Glutamatergic neuron (in vitro differentiated cells): ENCODE measurements at regions not wholly inside any gene's neighbourhood (a gene's known extent, or its start where the extent isn't known, plus 50 kb on each side); places are given as distances from the start of the nearest gene placed in this dataset.

Experiments
- DNase-seq: peaks from one replicate; pipeline ENCODE4 v3.0.0; 2022
- H3K27ac Mint-ChIP-seq: one replicate; pipeline ENCODE4 v1.8.0; 2020; ENCODE audit warnings: mild to moderate bottlenecking, mixed read lengths, inconsistent platforms; ENCODE audit not compliant: unreplicated experiment
- H3K27me3 Mint-ChIP-seq: one replicate; pipeline ENCODE4 v1.8.0; 2020; ENCODE audit warnings: mild to moderate bottlenecking, moderate library complexity, mixed read lengths, inconsistent platforms; ENCODE audit not compliant: unreplicated experiment
- H3K36me3 Mint-ChIP-seq: one replicate; pipeline ENCODE4 v1.8.0; 2020; ENCODE audit warnings: mild to moderate bottlenecking, mixed read lengths, inconsistent platforms; ENCODE audit not compliant: unreplicated experiment
- H3K4me1 Mint-ChIP-seq: one replicate; pipeline ENCODE4 v1.8.0; 2020; ENCODE audit warnings: mild to moderate bottlenecking, low read depth, mixed read lengths, inconsistent platforms; ENCODE audit not compliant: unreplicated experiment
- H3K4me3 Mint-ChIP-seq: one replicate; pipeline ENCODE4 v1.8.0; 2020; ENCODE audit warnings: mild to moderate bottlenecking, mixed read lengths, inconsistent platforms; ENCODE audit not compliant: unreplicated experiment
- H3K9me3 Mint-ChIP-seq: one replicate; pipeline ENCODE4 v1.8.0; 2020; ENCODE audit warnings: mild to moderate bottlenecking, moderate library complexity, mixed read lengths, inconsistent platforms; ENCODE audit not compliant: unreplicated experiment
- TF ChIP-seq, protein P1 (sequence below): fragments of 200-600 bp; sonication (generic); IDR thresholded peaks from one replicate; pipeline ENCODE4 v1.5.0; 2021; ENCODE audit not compliant: partially characterized antibody, unreplicated experiment

DNA sequence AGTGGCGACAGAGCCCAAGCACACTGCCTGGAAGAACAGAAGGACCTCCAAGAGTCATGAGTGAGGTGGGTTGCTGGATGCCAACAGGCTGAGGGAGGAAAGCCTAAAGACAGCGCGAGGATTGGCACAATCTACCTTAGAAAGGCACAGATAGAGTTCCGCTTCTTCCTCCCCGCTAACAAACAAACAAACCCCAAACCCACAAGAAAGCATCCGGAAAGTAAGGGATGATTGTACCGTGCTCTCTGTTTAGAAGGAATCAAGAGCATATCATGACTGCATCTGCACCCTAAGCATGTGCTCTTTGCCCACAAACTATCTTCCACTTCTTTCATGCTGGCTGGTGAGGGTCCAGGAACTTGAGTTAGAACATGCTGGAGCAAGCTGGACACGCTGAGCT lies 233.0 kb upstream of the KLF12 start:
- Mint-ChIP-seq H3K27me3 (peaks cover 3% of the 10 kb centered on the region), H3K27ac (no peak overlapping the region), H3K36me3 (no peaks in the 10 kb centered on the region), H3K4me3 (no peak overlapping the region), H3K9me3 (no peaks in the 10 kb centered on the region), H3K4me1 (peaks cover 2% of the 10 kb centered on the region)
- DNase-seq = no peak
- TF ChIP-seq, protein P1, sequence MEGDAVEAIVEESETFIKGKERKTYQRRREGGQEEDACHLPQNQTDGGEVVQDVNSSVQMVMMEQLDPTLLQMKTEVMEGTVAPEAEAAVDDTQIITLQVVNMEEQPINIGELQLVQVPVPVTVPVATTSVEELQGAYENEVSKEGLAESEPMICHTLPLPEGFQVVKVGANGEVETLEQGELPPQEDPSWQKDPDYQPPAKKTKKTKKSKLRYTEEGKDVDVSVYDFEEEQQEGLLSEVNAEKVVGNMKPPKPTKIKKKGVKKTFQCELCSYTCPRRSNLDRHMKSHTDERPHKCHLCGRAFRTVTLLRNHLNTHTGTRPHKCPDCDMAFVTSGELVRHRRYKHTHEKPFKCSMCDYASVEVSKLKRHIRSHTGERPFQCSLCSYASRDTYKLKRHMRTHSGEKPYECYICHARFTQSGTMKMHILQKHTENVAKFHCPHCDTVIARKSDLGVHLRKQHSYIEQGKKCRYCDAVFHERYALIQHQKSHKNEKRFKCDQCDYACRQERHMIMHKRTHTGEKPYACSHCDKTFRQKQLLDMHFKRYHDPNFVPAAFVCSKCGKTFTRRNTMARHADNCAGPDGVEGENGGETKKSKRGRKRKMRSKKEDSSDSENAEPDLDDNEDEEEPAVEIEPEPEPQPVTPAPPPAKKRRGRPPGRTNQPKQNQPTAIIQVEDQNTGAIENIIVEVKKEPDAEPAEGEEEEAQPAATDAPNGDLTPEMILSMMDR = no peak

DNA sequence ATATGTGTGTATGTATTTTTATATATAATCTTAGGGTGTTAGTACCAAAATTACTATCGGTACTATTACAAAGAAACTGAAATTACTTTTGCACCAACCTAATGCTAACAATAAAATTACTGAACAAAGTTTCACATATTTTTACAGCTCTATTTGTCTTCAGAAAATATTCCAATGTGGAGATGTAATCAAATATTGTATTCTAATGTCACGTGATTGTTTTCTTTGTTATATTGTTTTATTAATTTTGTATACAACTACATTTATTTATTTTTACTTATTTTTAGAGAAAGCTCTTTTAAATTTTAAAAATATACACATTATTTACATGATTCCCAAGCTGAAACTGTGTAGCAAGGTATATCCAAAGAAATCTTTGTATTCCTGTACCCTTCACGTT lies 227.1 kb upstream of the KLF12 start:
- TF ChIP-seq, protein P1 = no peak
- Mint-ChIP-seq H3K9me3 (no peaks in the 10 kb centered on the region), H3K27ac (no peak overlapping the region), H3K27me3 (peaks cover 1% of the 10 kb centered on the region), H3K4me3 (no peak overlapping the region), H3K4me1 (no peaks in the 10 kb centered on the region), H3K36me3 (no peaks in the 10 kb centered on the region)
- DNase-seq = no peak

DNA sequence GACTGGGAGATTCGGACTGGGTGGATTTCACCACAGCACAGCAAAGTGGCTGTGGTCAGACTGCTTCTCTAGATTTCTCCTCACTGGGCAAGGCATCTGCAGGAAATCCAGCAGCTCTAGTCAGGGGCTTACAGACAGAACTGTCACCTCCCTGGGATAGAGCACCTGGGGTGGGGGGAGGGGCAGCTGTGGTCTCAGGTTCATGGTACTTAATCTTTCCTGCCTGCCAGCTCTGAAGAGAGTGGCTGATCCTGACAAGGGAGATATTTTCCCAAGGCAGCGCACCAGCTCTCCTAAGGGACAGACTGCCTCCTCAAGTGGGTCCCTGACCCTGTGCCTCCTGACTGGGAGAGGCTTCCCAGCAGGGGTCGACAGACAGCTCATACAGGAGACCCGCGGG lies 212.8 kb upstream of the KLF12 start:
- no peaks in the 10 kb centered on the region for H3K4me1 Mint-ChIP-seq
- H3K27ac Mint-ChIP-seq = no peak overlapping the region
- no peaks in the 10 kb centered on the region for H3K36me3 Mint-ChIP-seq
- no peak for DNase-seq
- TF ChIP-seq, protein P1 = no peak
- H3K27me3 Mint-ChIP-seq = no peaks in the 10 kb centered on the region
- no peak overlapping the region for H3K4me3 Mint-ChIP-seq
- no peaks in the 10 kb centered on the region for H3K9me3 Mint-ChIP-seq

DNA sequence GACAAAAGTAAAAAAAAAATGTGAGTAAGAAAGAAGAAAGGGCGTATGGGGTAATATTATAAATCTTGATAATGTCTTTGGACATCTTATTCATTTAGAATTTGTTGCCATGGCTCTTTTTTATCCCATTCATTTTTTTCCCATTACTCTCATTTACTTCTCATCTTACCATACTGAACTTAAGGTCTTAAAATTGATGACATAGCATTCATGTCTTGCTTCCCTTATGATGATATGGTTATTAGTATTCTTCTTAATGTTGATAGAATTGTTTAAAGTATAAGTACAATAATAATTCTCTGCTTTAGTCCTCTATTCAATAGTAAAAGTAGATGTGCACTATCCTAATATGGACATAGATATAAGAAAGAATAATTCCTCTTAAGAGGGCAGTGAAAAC lies 204.1 kb upstream of the KLF12 start:
- no peaks in the 10 kb centered on the region for H3K9me3 Mint-ChIP-seq
- H3K27me3 Mint-ChIP-seq = no peaks in the 10 kb centered on the region
- H3K4me3 Mint-ChIP-seq = no peak overlapping the region
- H3K27ac Mint-ChIP-seq = no peak overlapping the region
- no peaks in the 10 kb centered on the region for H3K4me1 Mint-ChIP-seq
- no peaks in the 10 kb centered on the region for H3K36me3 Mint-ChIP-seq
- TF ChIP-seq, protein P1 = no peak
- no peak for DNase-seq

DNA sequence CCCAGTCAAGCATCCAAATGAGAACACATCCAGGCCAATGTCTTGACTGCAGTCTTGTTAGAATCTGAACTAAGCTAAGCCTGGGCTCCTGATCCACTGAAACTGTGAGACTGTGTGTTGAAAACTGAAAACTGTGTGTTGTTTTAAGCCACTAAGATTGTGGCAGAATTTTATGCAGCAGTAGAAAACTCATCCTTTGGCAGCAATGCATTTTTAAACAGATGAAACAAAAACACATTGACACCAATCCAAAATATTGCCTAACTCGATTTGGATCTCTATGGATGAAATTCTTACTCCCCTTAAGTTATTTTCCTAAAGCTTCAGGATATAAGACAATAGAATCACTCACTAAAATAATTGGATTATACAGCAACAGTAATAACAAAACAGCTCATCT lies 202.3 kb upstream of the KLF12 start:
- TF ChIP-seq, protein P1 = no peak
- no peak overlapping the region for H3K27ac Mint-ChIP-seq
- H3K9me3 Mint-ChIP-seq = no peaks in the 10 kb centered on the region
- no peak for DNase-seq
- H3K4me1 Mint-ChIP-seq = no peaks in the 10 kb centered on the region
- no peaks in the 10 kb centered on the region for H3K27me3 Mint-ChIP-seq
- no peak overlapping the region for H3K4me3 Mint-ChIP-seq
- H3K36me3 Mint-ChIP-seq = no peaks in the 10 kb centered on the region
